GM12874 (cell line): ENCODE measurements at regions not wholly inside any gene's neighbourhood (a gene's known extent, or its start where the extent isn't known, plus 50 kb on each side); places are given as distances from the start of the nearest gene placed in this dataset.

Experiments used
- CTCF ChIP-seq: IDR thresholded peaks from 2 replicates; pipeline ENCODE4 v1.5.1; 2011; ENCODE audit warnings: low read depth, mild to moderate bottlenecking, control low read depth, low read length, moderate library complexity; ENCODE audit not compliant: insufficient read depth

- TF ChIP-seq CTCF = no peak
Observed at GRCh38 chr3:73757536-73757935, 132.8 kb upstream of the PDZRN3 start.

- no peak for TF ChIP-seq CTCF
Observed at GRCh38 chr3:73753985-73754384, 129.2 kb upstream of the PDZRN3 start.

- no peak for TF ChIP-seq CTCF
Observed at GRCh38 chr3:73752338-73752737, 127.6 kb upstream of the PDZRN3 start.

GRCh38 chr3:73746623-73747022 lies 121.9 kb upstream of the PDZRN3 start:
- no peak for TF ChIP-seq CTCF

GRCh38 chr3:73745526-73746191 lies 120.9 kb upstream of the PDZRN3 start:
- TF ChIP-seq CTCF = no peak

- TF ChIP-seq CTCF = no peak
Observed at GRCh38 chr3:73743551-73743950, 118.8 kb upstream of the PDZRN3 start.

GRCh38 chr3:73739791-73740453 lies 115.2 kb upstream of the PDZRN3 start:
- no peak for TF ChIP-seq CTCF
